Upper lobe of left lung (tissue), 6 donors: ENCODE measurements at regions not wholly inside any gene's neighbourhood (a gene's known extent, or its start where the extent isn't known, plus 50 kb on each side); places are given as distances from the start of the nearest gene placed in this dataset.
A peak's percentile ranks its signal among the peaks of the same experiment; 100 is the strongest.

ENCODE experiments used
- ATAC-seq, 2 donors: fragments of 200-7000 bp; cut with Tn5 transposase; one replicate each; pipeline ENCODE4 v1.9.1; 2022; ENCODE audit warnings: mild to moderate bottlenecking in 2 of 2, moderate library complexity in 2 of 2; ENCODE audit not compliant: low FRiP score in 2 of 2
- DNase-seq, 2 donors: peaks; one replicate each; pipeline ENCODE4 v3.0.0-alpha.2; 2019 to 2020
- H3K27ac ChIP-seq, 4 donors: fragments of 200-600 bp; sonication (generic); one replicate each; pipeline ENCODE4 v1.5.1; 2016 to 2019
- H3K27me3 ChIP-seq, 4 donors: fragments of 200-600 bp; sonication (generic); one replicate each; pipeline ENCODE4 v1.5.1; 2017 to 2019
- H3K36me3 ChIP-seq, 4 donors: fragments of 200-600 bp; sonication (generic); one replicate each; pipeline ENCODE4 v1.5.1; 2016 to 2019
- H3K4me1 ChIP-seq, 4 donors: fragments of 200-600 bp; sonication (generic); one replicate each; pipeline ENCODE4 v1.5.1; 2018 to 2019
- H3K4me3 ChIP-seq, 4 donors: fragments of 200-600 bp; sonication (generic); one replicate each; pipeline ENCODE4 v1.5.1; 2017 to 2019; ENCODE audit warnings: mild to moderate bottlenecking in 2 of 4, moderate library complexity in 1 of 4
- H3K9me3 ChIP-seq, 4 donors: fragments of 200-600 bp; sonication (generic); one replicate each; pipeline ENCODE4 v1.5.1; 2018 to 2019
- EP300 ChIP-seq, 4 donors: sonication (generic); formaldehyde crosslinking; IDR thresholded peaks; one replicate each; pipeline ENCODE4 v1.5.1; 2017; ENCODE audit warnings: antibody characterized with exemption in 4 of 4, control low read depth in 2 of 4
- POLR2A ChIP-seq, 4 donors: fragments of 450-650 bp; IDR thresholded peaks; one replicate each; pipeline ENCODE4 v1.5.1; 2016 to 2017; ENCODE audit warnings: antibody characterized with exemption in 4 of 4, mild to moderate bottlenecking in 2 of 4
- POLR2AphosphoS5 ChIP-seq, 2 donors: sonication (generic); formaldehyde crosslinking; IDR thresholded peaks; one replicate each; pipeline ENCODE4 v1.5.1; 2017; ENCODE audit warnings: antibody characterized with exemption in 2 of 2
- WGBS, 2 donors: methylation state at CpG; one replicate each; pipeline ENCODE4 v1.1.5; 2017 to 2018; 5-methylcytosine and 5-hydroxymethylcytosine counted together
- TF ChIP-seq, protein P1 (sequence below), 6 experiments: fragments of 450-650 bp in 4 of 6; fragments of 200-600 bp in 2 of 6; sonication (generic) in 2 of 6; IDR thresholded peaks; one replicate each; pipeline ENCODE4 v1.5.1; 2016 to 2019; ENCODE audit warnings: antibody characterized with exemption in 6 of 6
- donor health status: DM: no; HTN: no; CAD: no; lungs with moderate emphysema.
- donor health status: DM: no; HTN: yes; CAD: no; lungs with severe emphysema.

DNA sequence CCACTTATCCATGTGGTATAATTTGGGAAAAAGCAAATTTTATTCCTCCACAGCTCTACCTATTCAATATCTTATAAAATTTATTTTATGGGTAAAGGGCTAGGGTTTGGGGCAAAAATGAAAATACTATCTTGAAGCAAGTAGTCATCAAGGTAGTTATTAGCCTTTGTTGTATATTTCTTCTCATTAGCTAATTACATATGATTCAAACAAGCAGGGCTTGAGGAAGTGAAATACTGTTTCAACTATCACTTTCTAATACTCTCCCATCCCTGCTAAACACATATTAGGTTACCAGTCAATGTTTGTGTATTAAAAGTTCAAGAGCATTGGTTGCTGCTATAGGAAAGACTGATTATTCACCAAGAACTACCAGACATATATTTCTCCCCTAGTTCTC, 517.3 kb downstream of the METTL15 start:
- Histone ChIP-seq H3K4me3 (no peak overlapping the region), H3K9me3 (no peaks in the 10 kb centered on the region), H3K27ac (no peak overlapping the region), H3K36me3 (no peaks in the 10 kb centered on the region), H3K27me3 (no peaks in the 10 kb centered on the region), H3K4me1 (no peaks in the 10 kb centered on the region)
- TF ChIP-seq POLR2AphosphoS5 (IDR thresholded peaks at IDR 0.05) (no peak), EP300 (IDR thresholded peaks at IDR 0.05) (no peak), POLR2A (IDR thresholded peaks at IDR 0.05) (no peak)
- TF ChIP-seq, protein P1, sequence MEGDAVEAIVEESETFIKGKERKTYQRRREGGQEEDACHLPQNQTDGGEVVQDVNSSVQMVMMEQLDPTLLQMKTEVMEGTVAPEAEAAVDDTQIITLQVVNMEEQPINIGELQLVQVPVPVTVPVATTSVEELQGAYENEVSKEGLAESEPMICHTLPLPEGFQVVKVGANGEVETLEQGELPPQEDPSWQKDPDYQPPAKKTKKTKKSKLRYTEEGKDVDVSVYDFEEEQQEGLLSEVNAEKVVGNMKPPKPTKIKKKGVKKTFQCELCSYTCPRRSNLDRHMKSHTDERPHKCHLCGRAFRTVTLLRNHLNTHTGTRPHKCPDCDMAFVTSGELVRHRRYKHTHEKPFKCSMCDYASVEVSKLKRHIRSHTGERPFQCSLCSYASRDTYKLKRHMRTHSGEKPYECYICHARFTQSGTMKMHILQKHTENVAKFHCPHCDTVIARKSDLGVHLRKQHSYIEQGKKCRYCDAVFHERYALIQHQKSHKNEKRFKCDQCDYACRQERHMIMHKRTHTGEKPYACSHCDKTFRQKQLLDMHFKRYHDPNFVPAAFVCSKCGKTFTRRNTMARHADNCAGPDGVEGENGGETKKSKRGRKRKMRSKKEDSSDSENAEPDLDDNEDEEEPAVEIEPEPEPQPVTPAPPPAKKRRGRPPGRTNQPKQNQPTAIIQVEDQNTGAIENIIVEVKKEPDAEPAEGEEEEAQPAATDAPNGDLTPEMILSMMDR (IDR thresholded peaks at IDR 0.05): no peak
- ATAC-seq: no peak
- DNase-seq: no peak

DNA sequence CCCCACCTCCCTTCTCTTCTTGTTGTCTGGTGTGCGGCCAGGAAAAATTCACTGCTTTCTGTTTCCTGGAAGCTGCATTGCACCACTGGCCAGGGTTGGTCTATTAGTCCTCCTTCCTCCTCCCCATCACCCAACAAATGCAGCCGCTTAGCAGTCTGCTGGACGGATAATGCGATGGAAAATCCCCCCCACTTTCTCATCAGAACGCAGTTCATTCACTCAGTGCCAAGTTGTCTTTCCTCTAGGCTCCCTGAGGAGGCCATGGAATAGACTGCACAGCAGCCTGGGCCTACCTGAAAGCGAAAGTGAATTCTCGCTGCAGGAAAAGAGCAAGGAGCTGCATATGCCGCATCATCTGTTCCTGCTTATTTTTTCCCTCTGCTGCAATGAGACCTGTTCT, 513.6 kb downstream of the METTL15 start:
- peak in 1 of 2 donors; percentile 62 for ATAC-seq

DNA sequence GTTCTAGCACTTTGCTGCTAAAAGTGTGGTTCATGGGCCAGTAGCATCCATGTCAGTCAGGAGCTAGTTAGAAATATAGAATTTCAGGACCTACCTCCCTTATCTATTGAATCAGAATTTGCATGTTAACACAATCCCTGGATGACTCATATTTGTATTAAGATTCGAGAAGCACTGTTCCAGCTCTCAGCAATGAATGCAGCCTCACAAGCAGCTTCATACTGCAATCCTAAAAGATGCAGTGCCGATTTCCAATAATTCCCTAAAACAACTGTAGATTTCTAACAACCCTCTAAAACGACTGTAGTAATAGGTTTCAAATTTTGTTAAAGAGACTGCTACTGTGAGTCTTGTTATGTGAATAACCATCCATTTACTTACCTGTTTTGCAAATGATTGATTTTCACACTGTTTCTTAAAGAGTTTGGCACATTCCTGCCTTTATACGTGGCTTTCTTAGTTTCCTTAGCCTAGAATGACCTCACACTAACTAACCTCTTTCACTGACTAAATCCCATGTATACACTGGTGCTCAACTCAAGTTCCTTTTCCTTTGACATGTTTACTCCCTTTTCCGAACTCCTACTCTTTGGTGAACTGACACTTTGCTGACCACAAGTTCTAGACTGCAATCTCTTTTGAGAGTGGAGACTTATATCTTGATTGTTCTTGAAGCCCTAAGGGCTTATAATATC, 511.8 kb downstream of the METTL15 start:
- ATAC-seq (no peak), DNase-seq (no peak)
- WGBS, 2 donors: 56 to 57% methylated on average over 5 of the region's 5 CpGs
- no peaks in the 10 kb centered on the region for H3K36me3 ChIP-seq
- H3K4me3 ChIP-seq: no peak overlapping the region
- no peaks in the 10 kb centered on the region for H3K4me1 ChIP-seq
- TF ChIP-seq EP300 (IDR thresholded peaks at IDR 0.05) (no peak), POLR2A (IDR thresholded peaks at IDR 0.05) (no peak), POLR2AphosphoS5 (IDR thresholded peaks at IDR 0.05) (no peak)
- TF ChIP-seq, protein P1 (IDR thresholded peaks at IDR 0.05): no peak
- H3K9me3 ChIP-seq: no peaks in the 10 kb centered on the region
- no peaks in the 10 kb centered on the region for H3K27me3 ChIP-seq
- no peak overlapping the region for H3K27ac ChIP-seq

More for the DNA sequence above, 513.6 kb downstream of the METTL15 start:
- Histone ChIP-seq H3K27me3 (no peaks in the 10 kb centered on the region), H3K36me3 (no peaks in the 10 kb centered on the region), H3K4me3 (no peak overlapping the region), H3K4me1 (no peaks in the 10 kb centered on the region), H3K9me3 (no peaks in the 10 kb centered on the region), H3K27ac (no peak overlapping the region)
- no peak for TF ChIP-seq POLR2A (IDR thresholded peaks at IDR 0.05)
- TF ChIP-seq, protein P1 (IDR thresholded peaks at IDR 0.05): no peak
- no peak for TF ChIP-seq POLR2AphosphoS5 (IDR thresholded peaks at IDR 0.05)
- TF ChIP-seq EP300 (IDR thresholded peaks at IDR 0.05): no peak
- 70 to 71% methylated on average over 8 of the region's 8 CpGs for WGBS, 2 donors
- no peak for DNase-seq

DNA sequence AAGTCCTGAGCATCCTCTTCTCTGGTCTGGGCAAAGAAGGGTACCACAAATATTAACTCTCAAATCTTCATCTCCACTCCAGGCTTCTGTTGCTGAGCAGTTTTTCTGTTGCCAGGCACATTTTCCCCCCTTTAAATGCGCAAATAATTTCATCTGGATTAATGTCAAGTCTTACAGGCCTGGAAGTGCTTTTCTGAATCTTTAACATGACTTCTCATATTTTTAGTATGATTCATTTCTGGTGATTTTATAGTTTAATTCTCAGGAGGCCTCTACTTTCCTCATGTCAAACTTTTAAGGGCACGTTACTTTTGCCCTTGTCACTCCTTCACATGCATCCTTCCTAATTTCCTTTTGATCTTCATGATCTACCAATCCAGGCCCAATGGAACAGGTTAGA, 510.2 kb downstream of the METTL15 start:
- Histone ChIP-seq H3K36me3 (no peaks in the 10 kb centered on the region), H3K4me3 (no peak overlapping the region), H3K27ac (no peak overlapping the region), H3K27me3 (no peaks in the 10 kb centered on the region), H3K9me3 (no peaks in the 10 kb centered on the region), H3K4me1 (no peaks in the 10 kb centered on the region)
- DNase-seq (no peak), ATAC-seq (no peak)
- TF ChIP-seq POLR2A (IDR thresholded peaks at IDR 0.05) (no peak), EP300 (IDR thresholded peaks at IDR 0.05) (no peak)
- WGBS, 2 donors: 88% methylated on average over 2 of the region's 2 CpGs

DNA sequence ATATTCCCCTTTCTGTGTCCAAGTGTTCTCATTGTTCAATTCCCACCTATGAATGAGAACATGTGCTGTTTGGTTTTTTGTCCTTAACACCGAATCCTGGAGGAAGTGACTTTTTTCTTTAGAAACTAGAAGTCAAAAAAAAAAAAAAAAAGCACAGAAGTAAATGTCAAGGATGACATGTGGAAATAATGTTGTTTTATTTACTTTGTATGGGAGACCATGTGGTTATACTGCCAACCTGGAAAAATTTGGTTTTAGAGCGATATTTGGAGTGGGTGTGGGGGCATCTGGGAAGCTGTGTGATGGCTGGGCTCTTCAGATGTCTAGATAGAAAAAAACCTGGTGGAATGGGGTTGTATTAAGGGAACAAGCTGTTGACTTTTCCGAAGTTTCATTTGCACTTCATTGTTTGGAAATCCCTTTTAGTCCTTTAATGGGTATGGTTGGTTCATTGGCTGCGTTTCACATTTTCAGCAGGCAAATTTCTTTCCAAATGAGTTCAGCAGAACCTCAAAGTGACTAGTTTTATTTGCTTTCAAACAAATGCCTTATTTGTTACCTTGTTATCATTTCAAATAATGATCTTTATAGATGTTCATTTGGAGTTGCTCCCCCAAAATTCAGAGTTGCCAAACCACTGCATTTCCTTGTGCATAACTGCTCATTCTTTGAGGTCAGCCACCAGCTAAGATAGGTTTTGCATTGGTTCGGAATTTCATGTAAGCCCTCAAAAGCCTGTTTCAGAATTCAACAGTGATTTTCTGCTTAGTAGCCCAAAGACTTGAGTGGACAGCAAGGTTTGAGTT, 508.2 kb downstream of the METTL15 start:
- Histone ChIP-seq H3K9me3 (no peaks in the 10 kb centered on the region), H3K4me1 (no peaks in the 10 kb centered on the region), H3K36me3 (no peaks in the 10 kb centered on the region), H3K27ac (no peak overlapping the region), H3K27me3 (no peaks in the 10 kb centered on the region), H3K4me3 (no peak overlapping the region)
- WGBS, 2 donors: 60% methylated on average over 5 of the region's 5 CpGs
- TF ChIP-seq, protein P1 (IDR thresholded peaks at IDR 0.05): no peak
- TF ChIP-seq POLR2AphosphoS5 (IDR thresholded peaks at IDR 0.05) (no peak), EP300 (IDR thresholded peaks at IDR 0.05) (no peak), POLR2A (IDR thresholded peaks at IDR 0.05) (no peak)
- DNase-seq (no peak), ATAC-seq (no peak)
